NCI-H2081 treated with DMSO at 0.1 percent for 48 hours (cell line): ENCODE measurements at regions not wholly inside any gene's neighbourhood (a gene's known extent, or its start where the extent isn't known, plus 50 kb on each side); places are given as distances from the start of the nearest gene placed in this dataset.

Source experiments
- DNase-seq: peaks from one replicate; lab custom pipeline; 2025; lab: John Stamatoyannopoulos, UW

DNA sequence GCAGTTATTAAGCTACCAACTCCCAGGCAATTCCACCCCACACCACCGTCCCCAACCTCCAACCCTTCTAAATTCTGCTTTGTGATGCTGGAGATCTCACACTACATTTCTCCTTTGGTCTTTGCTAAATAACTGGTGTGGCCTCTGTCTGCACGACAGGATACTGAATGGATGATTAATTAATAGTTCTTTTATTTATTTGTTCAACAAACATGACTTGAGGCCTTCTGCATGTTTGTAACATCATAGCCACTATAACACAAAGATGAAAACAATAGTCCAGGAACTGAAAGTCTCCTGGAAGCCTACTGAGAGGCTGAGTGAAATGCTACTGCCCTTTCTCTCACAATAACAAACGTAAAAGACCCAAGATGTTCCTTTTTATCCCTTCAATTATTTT lies 609.5 kb upstream of the UBE2E2 start:
- no peak for DNase-seq

DNA sequence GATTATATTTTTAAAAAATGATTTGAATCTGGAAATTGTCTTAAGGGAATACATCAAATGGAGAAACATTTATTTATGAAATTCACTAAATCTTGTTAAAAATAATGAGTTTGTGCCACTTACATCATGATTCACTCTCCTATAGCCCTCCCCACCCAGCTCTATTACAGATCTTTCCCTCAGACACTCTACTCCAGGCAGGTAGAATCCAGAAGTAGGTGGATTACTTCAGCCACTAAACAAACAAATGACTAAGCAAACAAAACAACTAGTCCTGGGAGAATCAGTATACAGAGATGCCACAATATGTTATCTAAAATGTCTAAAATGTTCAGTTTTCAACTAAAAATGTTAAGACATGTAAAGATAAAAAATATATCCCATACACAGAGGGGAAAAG lies 608.1 kb upstream of the UBE2E2 start:
- DNase-seq, result no peak

- no peak for DNase-seq
Observed at GRCh38 chr3:22606461-22606860, 596.7 kb upstream of the UBE2E2 start.

DNA sequence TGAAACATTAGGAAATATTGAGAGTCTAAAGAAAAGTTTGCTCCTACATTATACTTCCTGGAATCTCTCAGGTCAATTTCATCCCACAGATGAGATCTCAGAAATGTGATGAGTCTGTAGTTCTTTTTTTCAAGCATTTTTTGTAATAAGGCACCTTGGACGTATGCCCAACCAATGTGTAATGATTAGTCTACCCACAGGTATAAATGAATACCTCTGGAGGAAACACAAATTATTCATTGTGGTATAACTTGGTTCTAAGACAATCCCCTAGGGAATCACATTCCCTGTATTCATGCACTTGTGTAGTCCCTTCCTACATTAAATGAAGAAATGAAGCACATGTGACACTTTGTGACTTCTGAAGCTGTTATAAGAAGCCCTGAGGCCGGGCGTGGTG lies 596.2 kb upstream of the UBE2E2 start:
- no peak for DNase-seq

DNA sequence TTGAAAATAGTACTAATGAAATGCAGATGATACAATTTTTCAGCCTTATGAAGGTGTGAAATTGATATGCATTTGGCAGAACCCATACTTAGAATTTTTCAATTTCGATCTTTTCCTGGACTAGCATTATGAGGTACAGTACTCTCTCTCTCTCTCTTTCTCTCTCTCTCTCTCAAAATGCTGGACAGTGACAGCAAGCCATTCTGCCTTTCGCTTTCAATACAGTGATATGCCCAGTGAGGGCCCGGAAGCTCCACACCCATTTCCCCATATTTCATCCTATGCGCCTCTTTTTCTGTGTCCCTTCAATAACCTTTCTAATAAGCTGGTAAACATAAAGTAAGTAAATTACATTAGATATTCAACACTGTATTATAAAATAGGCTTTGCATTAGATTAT lies 595.0 kb upstream of the UBE2E2 start:
- DNase-seq, result no peak

DNA sequence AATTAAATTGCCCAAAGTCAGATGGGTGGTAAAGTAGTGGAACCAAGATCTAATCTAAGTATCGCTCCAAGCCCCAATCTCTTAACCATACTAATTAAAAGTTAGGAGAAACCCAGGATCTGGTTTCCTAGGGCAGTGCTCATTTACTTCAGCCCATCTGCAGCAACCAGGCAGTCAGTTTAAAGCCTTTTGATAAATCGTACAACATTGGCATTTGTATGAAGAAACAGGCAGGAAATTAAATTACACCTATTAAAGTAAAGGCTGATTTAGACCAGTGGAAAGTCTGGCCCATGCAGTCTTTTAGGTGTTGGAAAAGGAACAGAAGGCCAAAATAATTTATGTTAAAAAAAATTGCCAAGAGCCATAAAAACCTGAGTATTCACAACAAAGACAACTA lies 594.4 kb upstream of the UBE2E2 start:
- DNase-seq, result no peak

- DNase-seq, result no peak
Observed at GRCh38 chr3:22609139-22609538, 594.0 kb upstream of the UBE2E2 start.

- no peak for DNase-seq
Observed at GRCh38 chr3:22612927-22613326, 590.2 kb upstream of the UBE2E2 start.

- no peak for DNase-seq
Observed at GRCh38 chr3:22615790-22616189, 587.3 kb upstream of the UBE2E2 start.

GRCh38 chr3:22617372-22617771 lies 585.8 kb upstream of the UBE2E2 start:
- no peak for DNase-seq

DNA sequence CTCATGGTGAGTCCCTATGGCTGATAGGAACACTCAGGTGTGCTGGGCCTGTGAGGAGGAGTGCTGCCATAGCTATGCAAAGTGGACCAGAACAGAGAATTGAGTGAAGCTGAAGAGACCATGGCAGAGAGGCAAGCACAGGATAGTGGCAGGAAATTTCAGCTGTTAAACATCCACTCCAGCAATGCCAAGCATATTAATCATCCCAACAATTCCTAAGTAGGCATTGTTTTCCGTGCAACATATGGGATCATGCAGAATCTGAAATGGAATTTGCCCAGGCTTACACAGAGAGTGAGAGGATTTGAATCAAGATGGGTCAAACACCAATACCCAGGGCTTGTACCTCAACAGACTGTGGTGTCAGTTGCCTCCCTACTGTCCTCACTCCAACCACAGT lies 582.6 kb upstream of the UBE2E2 start:
- no peak for DNase-seq

GRCh38 chr3:22621205-22621809 lies 581.8 kb upstream of the UBE2E2 start:
- no peak for DNase-seq

DNA sequence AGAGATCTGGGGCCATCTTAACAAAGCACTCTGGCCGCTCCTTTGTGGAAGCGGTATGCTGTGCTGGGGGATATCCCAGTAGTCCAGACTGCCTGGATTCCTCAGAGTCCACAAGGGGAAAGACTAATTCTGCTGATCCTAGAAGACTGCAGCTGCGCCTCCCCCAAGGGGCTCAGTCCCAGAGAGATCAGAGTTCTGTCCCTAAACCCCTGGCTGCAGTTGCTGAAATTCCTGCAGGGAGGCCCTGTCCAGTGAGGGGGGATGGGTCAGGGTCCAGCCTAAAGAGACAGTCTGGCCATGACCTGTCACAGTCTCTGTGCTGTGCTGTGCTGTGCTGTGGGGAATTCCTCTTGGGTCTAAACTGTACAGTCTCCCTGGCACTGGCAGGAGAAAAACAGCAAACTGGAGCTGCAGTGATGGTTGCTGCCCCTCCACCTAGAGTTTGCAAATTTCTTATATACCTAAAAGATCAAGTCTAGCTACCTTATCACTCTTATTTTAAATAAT lies 575.1 kb upstream of the UBE2E2 start:
- DNase-seq, result no peak

GRCh38 chr3:22632536-22632935 lies 570.6 kb upstream of the UBE2E2 start:
- DNase-seq, result no peak

DNA sequence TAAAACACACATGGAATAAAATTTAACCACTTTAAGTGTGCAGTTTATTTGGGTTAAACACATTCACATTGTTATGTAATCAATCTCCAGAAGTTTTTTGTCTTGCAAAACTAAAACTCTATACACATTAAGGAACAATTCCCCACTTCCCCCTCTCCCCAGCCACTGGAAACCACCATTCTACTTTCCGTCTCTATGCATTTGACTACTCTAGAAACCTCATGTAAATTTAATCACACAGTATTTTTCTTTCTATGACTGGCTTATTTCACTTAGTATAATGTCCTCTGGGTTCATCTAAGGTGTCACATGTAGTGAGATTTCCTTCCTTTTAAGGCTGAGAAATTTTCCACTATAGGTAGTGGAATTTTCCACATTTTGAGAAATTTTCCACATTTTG lies 568.7 kb upstream of the UBE2E2 start:
- no peak for DNase-seq

GRCh38 chr3:22659651-22660475 lies 543.3 kb upstream of the UBE2E2 start:
- DNase-seq, result no peak

DNA sequence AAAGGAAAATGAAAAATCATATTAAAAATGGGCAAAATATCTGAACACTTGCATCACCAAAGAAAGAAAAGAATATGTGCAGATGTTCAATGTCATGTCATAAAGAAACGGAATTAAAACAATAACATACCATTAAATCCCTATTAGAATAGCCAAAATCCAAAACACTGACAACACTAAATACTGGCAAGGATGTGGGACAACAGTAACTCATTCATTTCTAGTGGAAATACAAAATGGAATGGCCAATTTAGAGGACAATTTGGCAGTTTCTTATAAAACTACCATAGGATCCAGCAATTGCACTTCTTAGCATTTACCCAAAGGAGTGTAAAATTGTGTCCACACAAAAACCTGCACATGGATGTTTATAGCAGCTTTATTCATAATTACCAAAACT lies 542.5 kb upstream of the UBE2E2 start:
- DNase-seq, result no peak

DNA sequence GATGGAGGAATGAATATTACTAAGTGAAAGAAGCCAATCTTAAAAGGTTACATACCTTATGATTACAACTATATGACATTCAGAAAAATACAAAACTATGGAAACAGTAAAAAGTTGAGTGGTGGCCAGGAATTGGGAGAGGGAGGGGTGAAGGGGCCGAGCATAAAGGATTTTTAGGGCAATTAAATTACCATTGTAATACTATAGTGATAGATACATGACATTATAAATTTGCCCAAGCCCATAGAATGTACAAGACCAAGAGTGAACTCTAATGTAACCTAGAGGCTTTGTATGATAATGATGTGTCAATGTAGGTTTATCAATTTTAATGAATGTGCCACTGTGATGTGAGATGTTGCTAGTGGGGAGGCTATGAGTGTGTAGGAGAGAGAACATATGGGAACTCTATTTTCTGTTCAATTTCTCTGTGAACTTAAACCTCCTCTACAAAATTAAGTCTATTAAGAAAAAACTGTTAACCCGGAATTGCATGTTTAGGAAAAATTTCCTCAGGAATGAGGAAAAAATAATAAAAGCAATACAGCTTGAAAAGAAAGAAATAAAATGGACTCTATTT lies 541.9 kb upstream of the UBE2E2 start:
- no peak for DNase-seq

DNA sequence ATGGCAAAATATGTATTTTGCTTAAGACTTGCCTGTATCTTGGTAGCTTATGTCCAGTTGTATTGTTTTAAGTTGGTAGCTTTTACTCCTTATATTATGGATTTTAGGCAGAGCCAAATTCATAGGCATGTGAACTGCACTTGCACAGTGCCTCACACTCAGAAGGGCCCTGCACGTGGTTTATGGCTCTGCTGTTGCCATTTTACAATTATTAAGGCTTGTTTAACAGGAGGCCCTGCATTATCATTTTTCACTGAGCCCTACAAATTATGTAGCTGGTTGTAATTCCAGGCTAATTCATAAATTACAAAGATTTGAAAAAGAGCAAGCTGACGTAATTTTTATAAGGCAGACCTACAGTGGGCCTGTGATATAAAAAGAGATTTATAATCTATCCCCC lies 537.6 kb upstream of the UBE2E2 start:
- no peak for DNase-seq

DNA sequence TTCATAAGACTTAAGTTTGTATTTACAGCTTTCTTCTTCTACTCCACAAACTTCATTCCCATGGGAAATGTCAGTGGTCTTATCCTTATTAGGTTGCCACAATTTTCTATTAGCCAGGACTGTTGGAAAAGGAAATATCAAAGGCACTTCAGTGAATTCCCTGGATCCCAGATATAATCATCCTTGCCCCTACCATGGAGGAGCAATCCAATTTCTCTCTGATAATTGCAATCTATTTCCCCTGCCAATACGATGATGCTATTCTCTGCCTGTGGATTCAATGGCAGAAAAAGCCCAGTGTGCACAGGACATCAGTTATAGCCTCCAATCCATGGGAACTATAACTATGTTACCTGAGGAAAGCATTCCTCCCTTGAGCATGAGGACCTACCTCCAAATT lies 536.4 kb upstream of the UBE2E2 start:
- no peak for DNase-seq

GRCh38 chr3:22671848-22672247 lies 531.3 kb upstream of the UBE2E2 start:
- DNase-seq, result no peak

- no peak for DNase-seq
Observed at GRCh38 chr3:22684739-22685138, 518.4 kb upstream of the UBE2E2 start.

- no peak for DNase-seq
Observed at GRCh38 chr3:22685597-22685996, 517.5 kb upstream of the UBE2E2 start.
